H1 (cell line): ENCODE measurements at regions not wholly inside any gene's neighbourhood (a gene's known extent, or its start where the extent isn't known, plus 50 kb on each side); places are given as distances from the start of the nearest gene placed in this dataset.

Experiments used
- POLR2A ChIP-seq, 2 experiments: IDR thresholded peaks; 1 replicate in 1 of 2; 2 replicates in 1 of 2; pipeline ENCODE4 v1.6.1; 2011; ENCODE audit warnings: low read depth in 2 of 2, low read length in 2 of 2, mild to moderate bottlenecking in 2 of 2; ENCODE audit errors: control extremely low read depth in 1 of 2
- RBBP5 ChIP-seq: IDR thresholded peaks from 2 replicates; pipeline ENCODE4 v1.7.1; 2012; ENCODE audit warnings: low read depth, mild to moderate bottlenecking, inconsistent platforms, low read length, moderate library complexity, borderline replicate concordance
- SRF ChIP-seq: IDR thresholded peaks from 2 replicates; pipeline ENCODE4 v1.6.1; 2011; ENCODE audit warnings: mild to moderate bottlenecking, low read depth, low read length, moderate library complexity
- ZNF274 ChIP-seq: IDR thresholded peaks from 2 replicates; pipeline ENCODE4 v1.7.0; 2012; ENCODE audit warnings: low read length, borderline replicate concordance; ENCODE audit errors: extremely low read depth
- TF ChIP-seq, protein P1 (sequence below), 3 experiments: IDR thresholded peaks; 1 replicate in 2 of 3; 2 replicates in 1 of 3; pipeline versions ENCODE4 v1.5.1 to v1.6.1; 2011; ENCODE audit warnings: low read length in 3 of 3, mild to moderate bottlenecking in 3 of 3, inconsistent platforms in 2 of 3, low read depth in 1 of 3, moderate library complexity in 1 of 3; ENCODE audit not compliant: insufficient read depth in 1 of 3; ENCODE audit errors: control extremely low read depth in 1 of 3
- TF ChIP-seq, protein P2 (sequence below): IDR thresholded peaks from 2 replicates; pipeline ENCODE4 v1.6.1; 2012; ENCODE audit warnings: low read length, inconsistent platforms

GRCh38 chr16:59840169-59840568 is 1106.1 kb upstream of the GOT2 start:
- TF ChIP-seq, protein P1, sequence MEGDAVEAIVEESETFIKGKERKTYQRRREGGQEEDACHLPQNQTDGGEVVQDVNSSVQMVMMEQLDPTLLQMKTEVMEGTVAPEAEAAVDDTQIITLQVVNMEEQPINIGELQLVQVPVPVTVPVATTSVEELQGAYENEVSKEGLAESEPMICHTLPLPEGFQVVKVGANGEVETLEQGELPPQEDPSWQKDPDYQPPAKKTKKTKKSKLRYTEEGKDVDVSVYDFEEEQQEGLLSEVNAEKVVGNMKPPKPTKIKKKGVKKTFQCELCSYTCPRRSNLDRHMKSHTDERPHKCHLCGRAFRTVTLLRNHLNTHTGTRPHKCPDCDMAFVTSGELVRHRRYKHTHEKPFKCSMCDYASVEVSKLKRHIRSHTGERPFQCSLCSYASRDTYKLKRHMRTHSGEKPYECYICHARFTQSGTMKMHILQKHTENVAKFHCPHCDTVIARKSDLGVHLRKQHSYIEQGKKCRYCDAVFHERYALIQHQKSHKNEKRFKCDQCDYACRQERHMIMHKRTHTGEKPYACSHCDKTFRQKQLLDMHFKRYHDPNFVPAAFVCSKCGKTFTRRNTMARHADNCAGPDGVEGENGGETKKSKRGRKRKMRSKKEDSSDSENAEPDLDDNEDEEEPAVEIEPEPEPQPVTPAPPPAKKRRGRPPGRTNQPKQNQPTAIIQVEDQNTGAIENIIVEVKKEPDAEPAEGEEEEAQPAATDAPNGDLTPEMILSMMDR (IDR thresholded peaks at IDR 0.05; ENCODE audit: control extremely low read depth in 1 of 3, insufficient read depth in 1 of 3, low read depth in 1 of 3, low read length in 3 of 3), result no peak
- no peak for TF ChIP-seq POLR2A (IDR thresholded peaks at IDR 0.05; ENCODE audit: control extremely low read depth in 1 of 2, low read depth in 2 of 2, low read length in 2 of 2)
- no peak for TF ChIP-seq ZNF274
- no peak for TF ChIP-seq SRF
- no peak for TF ChIP-seq RBBP5
- TF ChIP-seq, protein P2, sequence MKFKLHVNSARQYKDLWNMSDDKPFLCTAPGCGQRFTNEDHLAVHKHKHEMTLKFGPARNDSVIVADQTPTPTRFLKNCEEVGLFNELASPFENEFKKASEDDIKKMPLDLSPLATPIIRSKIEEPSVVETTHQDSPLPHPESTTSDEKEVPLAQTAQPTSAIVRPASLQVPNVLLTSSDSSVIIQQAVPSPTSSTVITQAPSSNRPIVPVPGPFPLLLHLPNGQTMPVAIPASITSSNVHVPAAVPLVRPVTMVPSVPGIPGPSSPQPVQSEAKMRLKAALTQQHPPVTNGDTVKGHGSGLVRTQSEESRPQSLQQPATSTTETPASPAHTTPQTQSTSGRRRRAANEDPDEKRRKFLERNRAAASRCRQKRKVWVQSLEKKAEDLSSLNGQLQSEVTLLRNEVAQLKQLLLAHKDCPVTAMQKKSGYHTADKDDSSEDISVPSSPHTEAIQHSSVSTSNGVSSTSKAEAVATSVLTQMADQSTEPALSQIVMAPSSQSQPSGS, result no peak
